Naive thymus-derived CD8-positive, alpha-beta T cell (primary cell): ENCODE measurements at regions not wholly inside any gene's neighbourhood (a gene's known extent, or its start where the extent isn't known, plus 50 kb on each side); places are given as distances from the start of the nearest gene placed in this dataset.
A peak's percentile ranks its signal among the peaks of the same experiment; 100 is the strongest.

Experiments used
- ATAC-seq, 2 donors: fragments of 150-1000 bp; cut with Tn5 transposase in 1 of 2; sonication (Bioruptor Pico), chemical (Tn5 transposase) in 1 of 2; 1 replicate in 1 of 2; 2 replicates in 1 of 2; pipeline ENCODE4 v1.10.0; 2021; ENCODE audit warnings: mild to moderate bottlenecking in 2 of 2, moderate library complexity in 2 of 2
- POLR2A ChIA-PET: fragments of 350-600 bp; sonication (Branson Sonifier 250); formaldehyde crosslinking; loops from one replicate; lab custom pipeline; 2021; ENCODE audit warnings: antibody characterized with exemption; lab: Charles Lee
- DNase-seq, 10 donors: peaks; one replicate each; pipeline versions ENCODE4 v3.0.0 to v3.0.0-alpha.2; 2020 to 2022
- H3K27ac Mint-ChIP-seq, 10 donors: one replicate each; pipeline ENCODE4 v1.8.0; 2020 to 2022; ENCODE audit warnings: mild to moderate bottlenecking in 10 of 10, mixed read lengths in 10 of 10, moderate library complexity in 4 of 10, inconsistent platforms in 1 of 10
- H3K27me3 Mint-ChIP-seq, 5 donors: one replicate each; pipeline ENCODE4 v1.8.0; 2021 to 2022; ENCODE audit warnings: mixed read lengths in 5 of 5
- H3K36me3 Mint-ChIP-seq, 3 donors: one replicate each; pipeline ENCODE4 v1.8.0; 2020 to 2022; ENCODE audit warnings: mixed read lengths in 3 of 3, mild to moderate bottlenecking in 2 of 3, inconsistent platforms in 1 of 3
- H3K4me1 Mint-ChIP-seq, 4 donors: one replicate each; pipeline ENCODE4 v1.8.0; 2021 to 2022; ENCODE audit warnings: mixed read lengths in 4 of 4
- H3K4me3 Mint-ChIP-seq, 10 donors: one replicate each; pipeline ENCODE4 v1.8.0; 2020 to 2022; ENCODE audit warnings: mild to moderate bottlenecking in 10 of 10, mixed read lengths in 10 of 10, moderate library complexity in 6 of 10, inconsistent platforms in 1 of 10
- H3K9me3 Mint-ChIP-seq, 9 donors: one replicate each; pipeline ENCODE4 v1.8.0; 2020 to 2022; ENCODE audit warnings: mixed read lengths in 9 of 9, mild to moderate bottlenecking in 3 of 9, inconsistent platforms in 1 of 9, moderate library complexity in 1 of 9

- Mint-ChIP-seq H3K4me1 (no peaks in the 10 kb centered on the region), H3K27ac (no peak overlapping the region), H3K4me3 (no peak overlapping the region), H3K36me3 (peaks cover 29 to 36% (median 33%) of the 10 kb centered on the region in 3 donors), H3K9me3 (peaks cover 0 to 5% (median 0%) of the 10 kb centered on the region in 9 donors), H3K27me3 (peaks cover 0 to 1% (median 0%) of the 10 kb centered on the region in 5 donors)
- POLR2A ChIA-PET: no interaction called here
- DNase-seq: no peak
- ATAC-seq: no peak
Observed at GRCh38 chr1:58430421-58431275, 115.9 kb downstream of the OMA1 start.

GRCh38 chr1:58426918-58427317, 119.6 kb downstream of the OMA1 start:
- peaks cover 0 to 1% (median 0%) of the 10 kb centered on the region in 5 donors for H3K27me3 Mint-ChIP-seq
- no peaks in the 10 kb centered on the region for H3K4me1 Mint-ChIP-seq
- no peak overlapping the region for H3K27ac Mint-ChIP-seq
- no peak overlapping the region for H3K4me3 Mint-ChIP-seq
- POLR2A ChIA-PET: no interaction called here
- ATAC-seq (no peak), DNase-seq (no peak)
- peaks cover 32 to 41% (median 38%) of the 10 kb centered on the region in 3 donors for H3K36me3 Mint-ChIP-seq
- peaks cover 0 to 5% (median 0%) of the 10 kb centered on the region in 9 donors for H3K9me3 Mint-ChIP-seq

GRCh38 chr1:58422436-58422835, 124.1 kb downstream of the OMA1 start:
- no peak overlapping the region for H3K27ac Mint-ChIP-seq
- H3K4me1 Mint-ChIP-seq: peaks cover 0 to 3% (median 0%) of the 10 kb centered on the region in 4 donors
- peaks cover 7 to 26% (median 16%) of the 10 kb centered on the region in 3 donors for H3K36me3 Mint-ChIP-seq
- no peaks in the 10 kb centered on the region for H3K27me3 Mint-ChIP-seq
- DNase-seq: no peak
- POLR2A ChIA-PET: no interaction called here
- ATAC-seq: no peak
- H3K9me3 Mint-ChIP-seq: peaks cover 0 to 2% (median 0%) of the 10 kb centered on the region in 9 donors
- no peak overlapping the region for H3K4me3 Mint-ChIP-seq

GRCh38 chr1:58418283-58419228, 128.0 kb downstream of the OMA1 start:
- DNase-seq: no peak
- Mint-ChIP-seq H3K9me3 (no peaks in the 10 kb centered on the region), H3K4me1 (peaks cover 0 to 3% (median 0%) of the 10 kb centered on the region in 4 donors), H3K36me3 (peaks cover 0 to 18% (median 9%) of the 10 kb centered on the region in 3 donors), H3K4me3 (no peak overlapping the region), H3K27ac (no peak overlapping the region), H3K27me3 (no peaks in the 10 kb centered on the region)
- POLR2A ChIA-PET: no interaction called here
- ATAC-seq: no peak

DNA sequence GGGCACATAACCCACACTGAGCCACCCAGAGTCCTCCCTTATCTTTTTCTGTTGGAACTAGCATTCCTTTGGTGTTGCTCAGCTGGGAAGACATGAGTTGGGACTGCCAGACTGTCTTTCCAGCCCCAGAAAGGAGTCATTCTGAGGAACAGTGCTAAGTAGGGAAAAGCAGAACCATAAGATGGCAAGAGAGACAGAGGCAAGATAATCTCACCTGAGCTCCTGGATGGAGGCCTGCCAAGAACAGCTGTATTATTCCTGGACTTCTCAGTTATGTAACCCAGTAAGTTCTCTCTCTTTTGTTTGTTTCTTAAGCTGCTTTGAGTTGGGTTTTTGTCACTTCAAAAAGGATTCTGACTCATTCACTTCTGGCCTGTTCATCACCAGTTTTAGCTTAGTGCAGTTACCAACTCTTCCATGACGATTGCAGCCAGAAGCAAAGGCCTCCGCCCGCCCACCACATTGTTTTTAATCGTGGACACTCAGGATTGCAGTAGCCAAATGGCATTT, 134.4 kb downstream of the OMA1 start:
- DNase-seq (no peak), ATAC-seq (no peak)
- Mint-ChIP-seq H3K27me3 (peaks cover 0 to 6% (median 0%) of the 10 kb centered on the region in 5 donors), H3K9me3 (no peaks in the 10 kb centered on the region), H3K27ac (no peak overlapping the region), H3K4me1 (no peaks in the 10 kb centered on the region), H3K36me3 (peaks cover 0 to 15% (median 9%) of the 10 kb centered on the region in 3 donors), H3K4me3 (no peak overlapping the region)
- POLR2A ChIA-PET: no interaction called here

GRCh38 chr1:58409890-58410289, 136.6 kb downstream of the OMA1 start:
- H3K4me3 Mint-ChIP-seq: no peak overlapping the region
- H3K27me3 Mint-ChIP-seq: peaks cover 0 to 6% (median 0%) of the 10 kb centered on the region in 5 donors
- no peak overlapping the region for H3K27ac Mint-ChIP-seq
- POLR2A ChIA-PET: no interaction called here
- H3K36me3 Mint-ChIP-seq: peaks cover 0 to 15% (median 5%) of the 10 kb centered on the region in 3 donors
- ATAC-seq (no peak), DNase-seq (no peak)
- no peaks in the 10 kb centered on the region for H3K9me3 Mint-ChIP-seq
- H3K4me1 Mint-ChIP-seq: no peaks in the 10 kb centered on the region

GRCh38 chr1:58409336-58409735, 137.2 kb downstream of the OMA1 start:
- H3K4me3 Mint-ChIP-seq: no peak overlapping the region
- peaks cover 0 to 15% (median 3%) of the 10 kb centered on the region in 3 donors for H3K36me3 Mint-ChIP-seq
- no peak for ATAC-seq
- no peaks in the 10 kb centered on the region for H3K4me1 Mint-ChIP-seq
- no peak for DNase-seq
- POLR2A ChIA-PET: no interaction called here
- H3K9me3 Mint-ChIP-seq: no peaks in the 10 kb centered on the region
- peaks cover 0 to 6% (median 0%) of the 10 kb centered on the region in 5 donors for H3K27me3 Mint-ChIP-seq
- peak overlapping the region in 1 of 10 donors; percentile 18 for H3K27ac Mint-ChIP-seq

- Mint-ChIP-seq H3K27ac (peak overlapping the region in 1 of 10 donors; percentile 18), H3K36me3 (peaks cover 0 to 15% (median 0%) of the 10 kb centered on the region in 3 donors), H3K9me3 (no peaks in the 10 kb centered on the region), H3K27me3 (peaks cover 0 to 4% (median 0%) of the 10 kb centered on the region in 5 donors), H3K4me1 (peaks cover 0 to 2% (median 0%) of the 10 kb centered on the region in 4 donors), H3K4me3 (no peak overlapping the region)
- POLR2A ChIA-PET: no interaction called here
- no peak for DNase-seq
- no peak for ATAC-seq
Observed at GRCh38 chr1:58406301-58407071, 140.0 kb downstream of the OMA1 start.

DNA sequence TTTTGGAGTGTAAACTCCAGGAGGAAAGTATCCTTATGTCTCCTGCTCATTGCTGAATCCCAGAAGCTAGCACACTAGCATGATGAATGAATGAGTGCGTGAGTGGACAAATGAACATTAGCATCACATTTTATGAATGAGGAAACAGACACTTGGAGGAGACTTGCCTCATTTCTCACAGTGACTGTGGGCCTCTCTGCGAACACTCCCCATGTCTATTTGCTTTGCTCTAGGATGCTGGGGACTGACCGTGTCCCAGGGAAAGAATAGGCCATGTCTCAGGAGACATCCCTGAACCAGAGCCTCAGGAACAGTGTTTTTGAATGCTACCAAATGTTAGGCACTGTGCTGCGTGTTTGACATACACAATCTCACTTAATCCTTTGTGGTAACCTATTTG, 140.9 kb downstream of the OMA1 start:
- Mint-ChIP-seq H3K36me3 (peaks cover 0 to 15% (median 0%) of the 10 kb centered on the region in 3 donors), H3K4me3 (no peak overlapping the region), H3K27me3 (peaks cover 0 to 4% (median 0%) of the 10 kb centered on the region in 5 donors), H3K27ac (no peak overlapping the region), H3K4me1 (peaks cover 0 to 2% (median 0%) of the 10 kb centered on the region in 4 donors), H3K9me3 (no peaks in the 10 kb centered on the region)
- POLR2A ChIA-PET: no interaction called here
- ATAC-seq (no peak), DNase-seq (no peak)

DNA sequence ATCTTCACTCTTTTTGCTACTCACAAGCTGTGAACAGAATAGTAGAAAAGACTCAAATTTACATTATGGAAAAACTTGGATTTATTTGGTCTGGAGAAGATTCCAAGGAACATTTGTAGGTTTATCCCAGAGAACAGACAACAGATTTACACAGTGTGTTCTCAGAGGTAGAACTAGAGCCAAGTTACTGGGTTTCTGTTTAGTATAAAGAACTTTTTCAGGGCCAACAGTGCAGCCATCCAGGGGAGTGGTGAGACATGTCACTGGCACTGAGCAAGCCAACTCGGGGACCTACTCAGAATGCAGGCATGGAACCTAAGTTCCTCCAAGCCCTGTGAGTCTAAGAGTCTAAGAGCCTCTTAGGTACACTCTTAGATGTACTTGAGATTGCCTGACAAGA, 142.6 kb downstream of the OMA1 start:
- no peak overlapping the region for H3K27ac Mint-ChIP-seq

GRCh38 chr1:58402444-58402843, 144.1 kb downstream of the OMA1 start:
- Mint-ChIP-seq H3K4me1 (peaks cover 0 to 10% (median 3%) of the 10 kb centered on the region in 4 donors), H3K9me3 (no peaks in the 10 kb centered on the region), H3K27me3 (peaks cover 0 to 6% (median 0%) of the 10 kb centered on the region in 5 donors), H3K4me3 (no peak overlapping the region), H3K36me3 (peaks cover 0 to 12% (median 0%) of the 10 kb centered on the region in 3 donors), H3K27ac (peak overlapping the region in 1 of 10 donors; percentile 1)
- ATAC-seq (no peak), DNase-seq (no peak)
- POLR2A ChIA-PET: no interaction called here

More for the DNA sequence above, 142.6 kb downstream of the OMA1 start:
- POLR2A ChIA-PET: no interaction called here
- H3K4me1 Mint-ChIP-seq: peaks cover 0 to 2% (median 0%) of the 10 kb centered on the region in 4 donors
- no peak overlapping the region for H3K4me3 Mint-ChIP-seq
- peaks cover 0 to 4% (median 0%) of the 10 kb centered on the region in 5 donors for H3K27me3 Mint-ChIP-seq
- no peak for ATAC-seq
- no peak for DNase-seq
- no peaks in the 10 kb centered on the region for H3K9me3 Mint-ChIP-seq
- peaks cover 0 to 15% (median 0%) of the 10 kb centered on the region in 3 donors for H3K36me3 Mint-ChIP-seq

DNA sequence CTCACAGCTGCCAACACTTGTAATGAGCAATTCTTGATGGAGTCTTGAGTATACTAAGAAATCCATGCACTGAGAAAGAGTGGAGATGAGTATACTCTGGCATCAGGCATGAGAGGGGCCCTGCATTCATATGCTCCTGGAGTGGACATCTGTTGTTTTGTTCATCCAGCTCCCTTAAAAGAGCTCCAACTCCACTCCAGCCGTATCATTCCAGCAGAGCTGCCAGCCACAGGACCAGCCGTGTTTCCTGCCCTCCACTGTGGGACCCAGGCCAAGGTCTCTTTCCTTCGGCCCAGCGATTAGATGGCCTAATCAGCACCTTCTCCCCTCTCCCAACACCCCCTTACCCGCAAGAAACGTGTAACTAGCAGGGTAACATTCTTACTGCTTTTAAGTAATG, 144.5 kb downstream of the OMA1 start:
- H3K36me3 Mint-ChIP-seq: peaks cover 0 to 12% (median 0%) of the 10 kb centered on the region in 3 donors
- DNase-seq: no peak
- no peak overlapping the region for H3K27ac Mint-ChIP-seq
- peaks cover 0 to 10% (median 3%) of the 10 kb centered on the region in 4 donors for H3K4me1 Mint-ChIP-seq
- peaks cover 0 to 6% (median 0%) of the 10 kb centered on the region in 5 donors for H3K27me3 Mint-ChIP-seq
- POLR2A ChIA-PET: no interaction called here
- ATAC-seq: no peak
- no peak overlapping the region for H3K4me3 Mint-ChIP-seq
- no peaks in the 10 kb centered on the region for H3K9me3 Mint-ChIP-seq
